SK-N-SH treated with all-trans-retinoic acid at 6 μM for 48 hours (cell line): ENCODE measurements at regions not wholly inside any gene's neighbourhood (a gene's known extent, or its start where the extent isn't known, plus 50 kb on each side); places are given as distances from the start of the nearest gene placed in this dataset.

Source experiments
- ATAC-seq: fragments of 200-7000 bp; cut with Tn5 transposase; 3 replicates; pipeline ENCODE4 v1.9.1; 2020; ENCODE audit warnings: mild to moderate bottlenecking, moderate library complexity
- ARNTL ChIP-seq: fragments of 450-650 bp; formaldehyde crosslinking; IDR thresholded peaks from 2 replicates; pipeline ENCODE4 v1.5.0; 2020; ENCODE audit warnings: low read depth, mild to moderate bottlenecking, moderate library complexity, borderline replicate concordance
- BACH2 ChIP-seq: fragments of 250-450 bp; sonication (Bioruptor Pico); IDR thresholded peaks from 2 replicates; pipeline ENCODE4 v1.9.0; 2021; ENCODE audit warnings: mild to moderate bottlenecking, borderline replicate concordance
- ESRRG ChIP-seq: fragments of 250-450 bp; sonication (Bioruptor Pico); IDR thresholded peaks from 2 replicates; pipeline ENCODE4 v1.6.1; 2021; ENCODE audit warnings: mild to moderate bottlenecking
- GLIS3 ChIP-seq: fragments of 250-450 bp; sonication (Bioruptor Pico); IDR thresholded peaks from 2 replicates; pipeline ENCODE4 v1.5.0; 2020; ENCODE audit warnings: mild to moderate bottlenecking, moderate library complexity
- ISL1 ChIP-seq: fragments of 250-450 bp; sonication (Bioruptor Pico); IDR thresholded peaks from 2 replicates; pipeline ENCODE4 v2.1.2; 2022; ENCODE audit warnings: mild to moderate bottlenecking, moderate library complexity
- OSR1 ChIP-seq: fragments of 250-450 bp; sonication (Bioruptor Pico); IDR thresholded peaks from 2 replicates; pipeline ENCODE4 v1.8.0; 2022; ENCODE audit warnings: moderate library complexity, mild to moderate bottlenecking, inconsistent platforms
- PPARA ChIP-seq: fragments of 250-450 bp; sonication (Bioruptor Pico); IDR thresholded peaks from 2 replicates; pipeline ENCODE4 v1.5.0; 2020; ENCODE audit warnings: mild to moderate bottlenecking, borderline replicate concordance
- RARB ChIP-seq: fragments of 250-450 bp; sonication (Bioruptor Pico); IDR thresholded peaks from 2 replicates; pipeline ENCODE4 v1.8.0; 2021; ENCODE audit warnings: mild to moderate bottlenecking, moderate library complexity
- TCF4 ChIP-seq: fragments of 250-450 bp; sonication (Bioruptor Pico); IDR thresholded peaks from 2 replicates; pipeline ENCODE4 v1.8.0; 2021; ENCODE audit warnings: mild to moderate bottlenecking, moderate library complexity, borderline replicate concordance
- TOX ChIP-seq: fragments of 250-450 bp; sonication (Bioruptor Pico); IDR thresholded peaks from 2 replicates; pipeline ENCODE4 v1.8.0; 2021; ENCODE audit warnings: mild to moderate bottlenecking, moderate library complexity, borderline replicate concordance
- ZC3H10 ChIP-seq: fragments of 250-450 bp; sonication (Bioruptor Pico); IDR thresholded peaks from 2 replicates; pipeline ENCODE4 v1.5.1; 2021; ENCODE audit warnings: mild to moderate bottlenecking, moderate library complexity
- ZFP3 ChIP-seq: fragments of 250-450 bp; sonication (Bioruptor Pico); IDR thresholded peaks from 2 replicates; pipeline ENCODE4 v1.5.0; 2020; ENCODE audit warnings: mild to moderate bottlenecking, moderate library complexity
- ZFP30 ChIP-seq: fragments of 450-650 bp; formaldehyde crosslinking; IDR thresholded peaks from 2 replicates; pipeline ENCODE4 v1.5.0; 2022; ENCODE audit warnings: mild to moderate bottlenecking, moderate library complexity
- ZNF565 ChIP-seq: fragments of 450-650 bp; formaldehyde crosslinking; conservative IDR thresholded peaks from 2 replicates; pipeline ENCODE4 v1.5.0; 2020; ENCODE audit warnings: low read depth, mild to moderate bottlenecking, moderate library complexity
- ZNF70 ChIP-seq: fragments of 450-650 bp; formaldehyde crosslinking; IDR thresholded peaks from 2 replicates; pipeline ENCODE4 v1.5.0; 2020; ENCODE audit warnings: mild to moderate bottlenecking, moderate library complexity
- TF ChIP-seq, protein P1 (sequence below): fragments of 250-450 bp; sonication (Bioruptor Pico); IDR thresholded peaks from 2 replicates; pipeline ENCODE4 v1.5.0; 2020; ENCODE audit warnings: mild to moderate bottlenecking, moderate library complexity
- TF ChIP-seq, protein P2 (sequence below): fragments of 250-450 bp; sonication (Bioruptor Pico); IDR thresholded peaks from 2 replicates; pipeline ENCODE4 v1.5.1; 2021; ENCODE audit warnings: mild to moderate bottlenecking, moderate library complexity
- TF ChIP-seq, protein P3 (sequence below): fragments of 250-450 bp; sonication (Bioruptor Pico); IDR thresholded peaks from 2 replicates; pipeline ENCODE4 v1.8.0; 2020; ENCODE audit warnings: mild to moderate bottlenecking, moderate library complexity, borderline replicate concordance
- TF ChIP-seq, protein P4 (sequence below): fragments of 250-450 bp; sonication (Bioruptor Pico); IDR thresholded peaks from 2 replicates; pipeline ENCODE4 v1.5.1; 2020; ENCODE audit warnings: low read depth, mild to moderate bottlenecking, moderate library complexity

DNA sequence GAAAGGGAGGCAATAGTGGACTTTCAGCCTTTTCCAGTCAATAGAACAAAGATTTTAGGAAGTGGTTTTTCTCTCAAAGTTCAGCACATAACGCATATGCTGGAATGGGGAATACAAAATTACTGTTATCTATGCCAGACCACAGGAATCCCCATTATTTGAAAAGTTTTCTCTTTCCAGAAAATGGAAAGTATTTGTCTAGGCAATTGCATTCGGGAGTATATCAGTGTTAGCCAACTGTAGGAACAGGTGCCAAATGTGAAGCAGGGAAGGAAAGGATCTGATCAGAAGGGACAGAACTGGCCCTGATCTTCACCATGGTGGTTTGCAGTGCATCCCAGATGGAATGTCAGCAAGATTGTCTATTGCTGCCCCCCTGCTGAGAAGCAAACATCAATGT lies 213.6 kb downstream of the CPE start:
- no peak for TF ChIP-seq OSR1 (CRISPR knock-in tag)
- no peak for TF ChIP-seq RARB (CRISPR knock-in tag)
- TF ChIP-seq, protein P1, sequence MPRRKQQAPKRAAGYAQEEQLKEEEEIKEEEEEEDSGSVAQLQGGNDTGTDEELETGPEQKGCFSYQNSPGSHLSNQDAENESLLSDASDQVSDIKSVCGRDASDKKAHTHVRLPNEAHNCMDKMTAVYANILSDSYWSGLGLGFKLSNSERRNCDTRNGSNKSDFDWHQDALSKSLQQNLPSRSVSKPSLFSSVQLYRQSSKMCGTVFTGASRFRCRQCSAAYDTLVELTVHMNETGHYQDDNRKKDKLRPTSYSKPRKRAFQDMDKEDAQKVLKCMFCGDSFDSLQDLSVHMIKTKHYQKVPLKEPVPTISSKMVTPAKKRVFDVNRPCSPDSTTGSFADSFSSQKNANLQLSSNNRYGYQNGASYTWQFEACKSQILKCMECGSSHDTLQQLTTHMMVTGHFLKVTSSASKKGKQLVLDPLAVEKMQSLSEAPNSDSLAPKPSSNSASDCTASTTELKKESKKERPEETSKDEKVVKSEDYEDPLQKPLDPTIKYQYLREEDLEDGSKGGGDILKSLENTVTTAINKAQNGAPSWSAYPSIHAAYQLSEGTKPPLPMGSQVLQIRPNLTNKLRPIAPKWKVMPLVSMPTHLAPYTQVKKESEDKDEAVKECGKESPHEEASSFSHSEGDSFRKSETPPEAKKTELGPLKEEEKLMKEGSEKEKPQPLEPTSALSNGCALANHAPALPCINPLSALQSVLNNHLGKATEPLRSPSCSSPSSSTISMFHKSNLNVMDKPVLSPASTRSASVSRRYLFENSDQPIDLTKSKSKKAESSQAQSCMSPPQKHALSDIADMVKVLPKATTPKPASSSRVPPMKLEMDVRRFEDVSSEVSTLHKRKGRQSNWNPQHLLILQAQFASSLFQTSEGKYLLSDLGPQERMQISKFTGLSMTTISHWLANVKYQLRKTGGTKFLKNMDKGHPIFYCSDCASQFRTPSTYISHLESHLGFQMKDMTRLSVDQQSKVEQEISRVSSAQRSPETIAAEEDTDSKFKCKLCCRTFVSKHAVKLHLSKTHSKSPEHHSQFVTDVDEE (CRISPR knock-in tag), result no peak
- no peak for TF ChIP-seq BACH2 (CRISPR knock-in tag)
- no peak for TF ChIP-seq PPARA
- TF ChIP-seq ESRRG (CRISPR knock-in tag), result no peak
- no peak for TF ChIP-seq TOX (CRISPR knock-in tag)
- no peak for TF ChIP-seq GLIS3
- no peak for TF ChIP-seq ZFP30 (CRISPR knock-in tag)
- TF ChIP-seq ZNF70 (CRISPR knock-in tag), result no peak
- peak; percentile 34; the same call in 2 of the 3 replicates for ATAC-seq

DNA sequence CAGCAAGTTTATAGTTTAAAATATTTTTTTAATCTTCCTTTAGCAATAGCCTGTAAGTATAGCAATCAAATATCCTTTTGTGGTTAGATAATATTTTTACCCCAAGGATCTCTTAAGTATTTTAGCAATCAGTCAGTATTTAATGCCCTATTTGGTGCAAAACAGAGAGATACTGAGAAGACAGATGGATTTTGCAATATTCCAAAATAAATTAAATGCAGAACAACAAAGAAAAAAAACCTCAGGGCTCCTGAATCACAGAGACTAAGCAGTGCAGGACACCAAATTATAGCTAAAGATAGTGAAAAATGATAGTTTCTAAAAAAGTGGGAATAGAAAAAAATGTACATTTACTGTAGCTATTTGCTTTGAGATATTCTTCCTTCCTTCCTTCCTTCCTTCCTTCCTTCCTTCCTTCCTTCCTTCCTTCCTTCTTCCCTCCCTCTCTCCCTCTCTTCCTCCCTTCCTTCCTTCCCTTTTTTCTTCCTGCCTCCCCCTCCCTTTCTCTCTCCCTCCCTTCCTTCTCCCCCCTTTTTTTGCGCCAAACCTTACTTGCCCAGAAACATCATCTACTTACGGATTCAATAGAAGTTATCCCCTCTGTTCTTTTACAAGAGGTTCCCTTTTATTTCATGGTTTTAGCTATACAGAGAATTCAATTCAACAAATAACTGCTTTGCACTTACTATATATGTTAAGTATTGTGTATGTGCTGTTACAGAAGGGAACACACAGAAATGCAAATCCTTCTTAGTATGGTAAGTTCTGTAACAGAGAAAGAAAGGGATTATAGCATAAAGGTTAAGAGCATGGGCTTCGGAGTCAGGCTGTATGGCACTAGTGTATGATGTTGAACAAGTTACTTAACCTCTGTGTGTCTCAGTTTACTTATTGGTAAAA lies 219.0 kb downstream of the CPE start:
- ATAC-seq, result no peak
- no peak for TF ChIP-seq ZC3H10
- no peak for TF ChIP-seq ARNTL (CRISPR knock-in tag)
- TF ChIP-seq RARB (CRISPR knock-in tag), result no peak
- no peak for TF ChIP-seq ZFP3 (CRISPR knock-in tag)
- TF ChIP-seq, protein P2, sequence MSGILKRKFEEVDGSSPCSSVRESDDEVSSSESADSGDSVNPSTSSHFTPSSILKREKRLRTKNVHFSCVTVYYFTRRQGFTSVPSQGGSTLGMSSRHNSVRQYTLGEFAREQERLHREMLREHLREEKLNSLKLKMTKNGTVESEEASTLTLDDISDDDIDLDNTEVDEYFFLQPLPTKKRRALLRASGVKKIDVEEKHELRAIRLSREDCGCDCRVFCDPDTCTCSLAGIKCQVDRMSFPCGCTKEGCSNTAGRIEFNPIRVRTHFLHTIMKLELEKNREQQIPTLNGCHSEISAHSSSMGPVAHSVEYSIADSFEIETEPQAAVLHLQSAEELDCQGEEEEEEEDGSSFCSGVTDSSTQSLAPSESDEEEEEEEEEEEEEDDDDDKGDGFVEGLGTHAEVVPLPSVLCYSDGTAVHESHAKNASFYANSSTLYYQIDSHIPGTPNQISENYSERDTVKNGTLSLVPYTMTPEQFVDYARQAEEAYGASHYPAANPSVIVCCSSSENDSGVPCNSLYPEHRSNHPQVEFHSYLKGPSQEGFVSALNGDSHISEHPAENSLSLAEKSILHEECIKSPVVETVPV (CRISPR knock-in tag), result no peak
- TF ChIP-seq, protein P3, sequence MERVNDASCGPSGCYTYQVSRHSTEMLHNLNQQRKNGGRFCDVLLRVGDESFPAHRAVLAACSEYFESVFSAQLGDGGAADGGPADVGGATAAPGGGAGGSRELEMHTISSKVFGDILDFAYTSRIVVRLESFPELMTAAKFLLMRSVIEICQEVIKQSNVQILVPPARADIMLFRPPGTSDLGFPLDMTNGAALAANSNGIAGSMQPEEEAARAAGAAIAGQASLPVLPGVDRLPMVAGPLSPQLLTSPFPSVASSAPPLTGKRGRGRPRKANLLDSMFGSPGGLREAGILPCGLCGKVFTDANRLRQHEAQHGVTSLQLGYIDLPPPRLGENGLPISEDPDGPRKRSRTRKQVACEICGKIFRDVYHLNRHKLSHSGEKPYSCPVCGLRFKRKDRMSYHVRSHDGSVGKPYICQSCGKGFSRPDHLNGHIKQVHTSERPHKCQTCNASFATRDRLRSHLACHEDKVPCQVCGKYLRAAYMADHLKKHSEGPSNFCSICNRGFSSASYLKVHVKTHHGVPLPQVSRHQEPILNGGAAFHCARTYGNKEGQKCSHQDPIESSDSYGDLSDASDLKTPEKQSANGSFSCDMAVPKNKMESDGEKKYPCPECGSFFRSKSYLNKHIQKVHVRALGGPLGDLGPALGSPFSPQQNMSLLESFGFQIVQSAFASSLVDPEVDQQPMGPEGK, result no peak
- no peak for TF ChIP-seq GLIS3
- no peak for TF ChIP-seq PPARA
- TF ChIP-seq OSR1 (CRISPR knock-in tag), result no peak
- TF ChIP-seq ZNF565 (CRISPR knock-in tag), result no peak
- TF ChIP-seq, protein P4, sequence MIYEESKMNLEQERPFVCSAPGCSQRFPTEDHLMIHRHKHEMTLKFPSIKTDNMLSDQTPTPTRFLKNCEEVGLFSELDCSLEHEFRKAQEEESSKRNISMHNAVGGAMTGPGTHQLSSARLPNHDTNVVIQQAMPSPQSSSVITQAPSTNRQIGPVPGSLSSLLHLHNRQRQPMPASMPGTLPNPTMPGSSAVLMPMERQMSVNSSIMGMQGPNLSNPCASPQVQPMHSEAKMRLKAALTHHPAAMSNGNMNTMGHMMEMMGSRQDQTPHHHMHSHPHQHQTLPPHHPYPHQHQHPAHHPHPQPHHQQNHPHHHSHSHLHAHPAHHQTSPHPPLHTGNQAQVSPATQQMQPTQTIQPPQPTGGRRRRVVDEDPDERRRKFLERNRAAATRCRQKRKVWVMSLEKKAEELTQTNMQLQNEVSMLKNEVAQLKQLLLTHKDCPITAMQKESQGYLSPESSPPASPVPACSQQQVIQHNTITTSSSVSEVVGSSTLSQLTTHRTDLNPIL (CRISPR knock-in tag), result no peak
- TF ChIP-seq, protein P1 (CRISPR knock-in tag), result no peak
- TF ChIP-seq TCF4, result no peak
- no peak for TF ChIP-seq TOX (CRISPR knock-in tag)
- no peak for TF ChIP-seq ZFP30 (CRISPR knock-in tag)
- no peak for TF ChIP-seq ZNF70 (CRISPR knock-in tag)
- TF ChIP-seq ISL1, result no peak
- no peak for TF ChIP-seq ESRRG (CRISPR knock-in tag)
- TF ChIP-seq, all 23 proteins: peak for 0
